Hepatocyte (in vitro differentiated cells): ENCODE measurements at regions not wholly inside any gene's neighbourhood (a gene's known extent, or its start where the extent isn't known, plus 50 kb on each side); places are given as distances from the start of the nearest gene placed in this dataset.

ENCODE experiments used
- DNase-seq: peaks from one replicate; pipeline ENCODE4 v3.0.0-alpha.2; 2016; ENCODE audit warnings: low spot score
- H2AFZ ChIP-seq: fragments of 200-600 bp; sonication (generic); 2 replicates; pipeline ENCODE4 v1.6.0; 2016; ENCODE audit warnings: antibody characterized with exemption, mild to moderate bottlenecking
- H3K27ac ChIP-seq: fragments of 200-600 bp; sonication (generic); 2 replicates; pipeline ENCODE4 v1.5.1; 2016; ENCODE audit warnings: mild to moderate bottlenecking
- H3K27me3 ChIP-seq: fragments of 200-600 bp; sonication (generic); 2 replicates; pipeline ENCODE4 v1.6.1; 2016
- H3K36me3 ChIP-seq: fragments of 200-600 bp; sonication (generic); replicated peaks from 2 replicates; pipeline ENCODE4 v1.5.1; 2016; ENCODE audit warnings: low read depth; ENCODE audit not compliant: insufficient read depth
- H3K4me1 ChIP-seq: fragments of 200-600 bp; sonication (generic); 2 replicates; pipeline ENCODE4 v1.5.1; 2016; ENCODE audit warnings: mild to moderate bottlenecking, moderate library complexity; ENCODE audit not compliant: insufficient read depth
- H3K4me2 ChIP-seq: fragments of 200-600 bp; sonication (generic); 2 replicates; pipeline ENCODE4 v1.6.0; 2016
- H3K4me3 ChIP-seq: fragments of 200-600 bp; sonication (generic); 2 replicates; pipeline ENCODE4 v1.5.1; 2016; ENCODE audit warnings: mild to moderate bottlenecking
- H3K79me2 ChIP-seq: fragments of 200-600 bp; sonication (generic); 2 replicates; pipeline ENCODE4 v1.6.0; 2017; ENCODE audit warnings: mild to moderate bottlenecking
- H3K9me2 ChIP-seq: fragments of 200-600 bp; sonication (generic); replicated peaks from 2 replicates; pipeline ENCODE4 v1.6.0; 2017; ENCODE audit warnings: mild to moderate bottlenecking; ENCODE audit not compliant: insufficient read depth
- H3K9me3 ChIP-seq: fragments of 200-600 bp; sonication (generic); 2 replicates; pipeline ENCODE4 v1.5.1; 2016; ENCODE audit warnings: low read depth, mild to moderate bottlenecking
- H4K20me1 ChIP-seq: fragments of 200-600 bp; sonication (generic); 2 replicates; pipeline ENCODE4 v1.6.0; 2016; ENCODE audit warnings: mild to moderate bottlenecking; ENCODE audit not compliant: insufficient read depth, poor library complexity, severe bottlenecking
- EZH2 ChIP-seq: fragments of 200-600 bp; sonication (generic); IDR thresholded peaks from 2 replicates; pipeline ENCODE4 v1.6.1; 2016; ENCODE audit warnings: antibody characterized with exemption, mild to moderate bottlenecking, borderline replicate concordance
- EZH2phosphoT487 ChIP-seq: fragments of 200-600 bp; sonication (generic); IDR thresholded peaks from one replicate; pipeline ENCODE4 v1.6.1; 2018; ENCODE audit warnings: antibody characterized with exemption, mild to moderate bottlenecking, low read depth, moderate library complexity; ENCODE audit not compliant: unreplicated experiment, severe bottlenecking
- WGBS: methylation state at CpG from one replicate; pipeline ENCODE4 v1.1.6; 2016; ENCODE audit warnings: low lambda C conversion rate; ENCODE audit errors: missing lambda C conversion rate; 5-methylcytosine and 5-hydroxymethylcytosine counted together
- TF ChIP-seq, protein P1 (sequence below): fragments of 200-600 bp; sonication (generic); IDR thresholded peaks from 2 replicates; pipeline ENCODE4 v1.5.1; 2016; ENCODE audit warnings: antibody characterized with exemption, mild to moderate bottlenecking; ENCODE audit not compliant: poor library complexity

GRCh38 chr6:125526007-125526720, 223.3 kb upstream of the HEY2 start:
- no peaks in the 10 kb centered on the region for H3K36me3 ChIP-seq
- TF ChIP-seq, protein P1, sequence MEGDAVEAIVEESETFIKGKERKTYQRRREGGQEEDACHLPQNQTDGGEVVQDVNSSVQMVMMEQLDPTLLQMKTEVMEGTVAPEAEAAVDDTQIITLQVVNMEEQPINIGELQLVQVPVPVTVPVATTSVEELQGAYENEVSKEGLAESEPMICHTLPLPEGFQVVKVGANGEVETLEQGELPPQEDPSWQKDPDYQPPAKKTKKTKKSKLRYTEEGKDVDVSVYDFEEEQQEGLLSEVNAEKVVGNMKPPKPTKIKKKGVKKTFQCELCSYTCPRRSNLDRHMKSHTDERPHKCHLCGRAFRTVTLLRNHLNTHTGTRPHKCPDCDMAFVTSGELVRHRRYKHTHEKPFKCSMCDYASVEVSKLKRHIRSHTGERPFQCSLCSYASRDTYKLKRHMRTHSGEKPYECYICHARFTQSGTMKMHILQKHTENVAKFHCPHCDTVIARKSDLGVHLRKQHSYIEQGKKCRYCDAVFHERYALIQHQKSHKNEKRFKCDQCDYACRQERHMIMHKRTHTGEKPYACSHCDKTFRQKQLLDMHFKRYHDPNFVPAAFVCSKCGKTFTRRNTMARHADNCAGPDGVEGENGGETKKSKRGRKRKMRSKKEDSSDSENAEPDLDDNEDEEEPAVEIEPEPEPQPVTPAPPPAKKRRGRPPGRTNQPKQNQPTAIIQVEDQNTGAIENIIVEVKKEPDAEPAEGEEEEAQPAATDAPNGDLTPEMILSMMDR = no peak
- no peak for TF ChIP-seq EZH2
- no peak for TF ChIP-seq EZH2phosphoT487
- WGBS = 35% methylated on average over 1 of the region's 1 CpG

DNA sequence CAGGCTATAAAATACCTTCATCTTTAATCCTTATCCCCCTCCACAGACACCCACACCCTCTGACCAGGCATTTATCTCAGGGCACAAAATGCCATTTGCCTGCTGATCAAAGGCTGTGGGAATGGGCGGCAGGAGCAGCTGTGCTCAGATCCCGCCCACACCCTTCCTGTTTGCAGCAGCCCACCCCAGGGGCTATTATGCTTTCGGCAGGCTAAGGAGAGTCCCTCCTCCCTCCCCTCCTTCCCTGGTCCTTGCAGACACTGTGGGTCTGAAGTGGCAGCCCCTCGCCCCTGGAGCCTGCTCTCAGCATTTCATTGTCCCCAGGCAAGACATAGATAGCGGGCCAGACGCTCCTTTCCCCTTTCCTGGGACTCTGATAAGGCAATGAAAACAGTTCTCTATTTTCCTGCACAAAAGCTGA, 220.8 kb upstream of the HEY2 start:
- H3K9me3 ChIP-seq = no peaks in the 10 kb centered on the region
- whole genome bisulfite sequencing = 22% methylated on average over 6 of the region's 6 CpGs
- H3K9me2 ChIP-seq = no peaks in the 10 kb centered on the region
- H3K27me3 ChIP-seq = peaks cover 5% of the 10 kb centered on the region
- no peaks in the 10 kb centered on the region for H3K79me2 ChIP-seq
- no peaks in the 10 kb centered on the region for H3K36me3 ChIP-seq
- no peak overlapping the region for H2AFZ ChIP-seq
- TF ChIP-seq EZH2 (no peak), EZH2phosphoT487 (no peak)
- TF ChIP-seq, protein P1 = no peak
- H3K4me3 ChIP-seq = no peak overlapping the region
- H3K4me2 ChIP-seq = peak overlapping the region; percentile 45
- H3K27ac ChIP-seq = no peak overlapping the region
- no peaks in the 10 kb centered on the region for H4K20me1 ChIP-seq
- no peak for DNase-seq
- no peaks in the 10 kb centered on the region for H3K4me1 ChIP-seq

More at GRCh38 chr6:125526007-125526720, 223.3 kb upstream of the HEY2 start:
- Histone ChIP-seq H3K79me2 (no peaks in the 10 kb centered on the region), H3K27ac (no peak overlapping the region), H3K9me3 (no peaks in the 10 kb centered on the region), H4K20me1 (no peaks in the 10 kb centered on the region), H3K27me3 (no peaks in the 10 kb centered on the region), H3K9me2 (no peaks in the 10 kb centered on the region), H3K4me3 (no peak overlapping the region), H2AFZ (no peak overlapping the region), H3K4me2 (no peak overlapping the region), H3K4me1 (no peaks in the 10 kb centered on the region)
- DNase-seq = no peak

DNA sequence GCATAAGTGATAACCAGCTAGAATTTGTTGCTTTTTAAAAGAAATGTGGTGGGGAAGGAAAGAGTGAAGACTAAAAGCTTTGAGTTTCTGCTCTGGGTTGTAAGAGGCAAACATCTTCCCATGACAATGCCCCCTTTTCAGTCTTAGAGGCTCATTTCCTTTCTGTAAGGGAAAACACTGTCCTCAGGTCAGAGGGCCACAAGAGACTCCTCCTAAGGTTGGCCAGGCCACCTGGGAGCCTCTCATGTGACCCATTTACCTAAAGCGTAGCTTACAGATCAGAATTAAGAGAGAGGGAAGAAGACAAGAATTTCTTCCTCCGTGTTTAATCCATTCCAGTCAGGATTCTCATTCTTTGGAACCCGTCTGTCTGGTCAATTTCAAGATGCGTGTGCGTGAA, 220.4 kb upstream of the HEY2 start:
- TF ChIP-seq, protein P1 = no peak
- TF ChIP-seq EZH2 (no peak), EZH2phosphoT487 (no peak)
- H2AFZ ChIP-seq = no peak overlapping the region
- no peaks in the 10 kb centered on the region for H3K79me2 ChIP-seq
- WGBS = 62% methylated on average over 5 of the region's 5 CpGs
- H3K27ac ChIP-seq = no peak overlapping the region
- no peaks in the 10 kb centered on the region for H3K4me1 ChIP-seq
- no peaks in the 10 kb centered on the region for H4K20me1 ChIP-seq
- no peak for DNase-seq
- H3K4me2 ChIP-seq = no peak overlapping the region
- peaks cover 5% of the 10 kb centered on the region for H3K27me3 ChIP-seq
- H3K9me3 ChIP-seq = no peaks in the 10 kb centered on the region
- H3K4me3 ChIP-seq = no peak overlapping the region
- H3K36me3 ChIP-seq = no peaks in the 10 kb centered on the region
- H3K9me2 ChIP-seq = no peaks in the 10 kb centered on the region
